ENCODE measurements at regions not wholly inside any gene's neighbourhood (a gene's known extent, or its start where the extent isn't known, plus 50 kb on each side); places are given as distances from the start of the nearest gene placed in this dataset.
"Not testable (repeated sequence)": the region's sequence is repeated elsewhere in the genome, so short reads cannot be mapped to it uniquely, and the experiment has no call there.

- intact Hi-C loops (cut with micrococcal nuclease), result loop anchor here (5.0 kb wide), 2 partner anchors 68 to 283 kb away; partner anchors contain the start of gene TRIB2
These were observed 282.1 kb upstream of the TRIB2 start for GRCh38 chr2:12434630-12435098.

- intact Hi-C loops (cut with micrococcal nuclease), result no loop called here
These were observed 281.1 kb upstream of the TRIB2 start for GRCh38 chr2:12435430-12436222.

- intact Hi-C loops (cut with micrococcal nuclease), result no loop called here
These were observed 280.3 kb upstream of the TRIB2 start for GRCh38 chr2:12436483-12436882.

- intact Hi-C loops (cut with micrococcal nuclease), result no loop called here
These were observed 279.7 kb upstream of the TRIB2 start for GRCh38 chr2:12436935-12437561.

- intact Hi-C loops (cut with micrococcal nuclease), result no loop called here
These were observed 276.0 kb upstream of the TRIB2 start for GRCh38 chr2:12440731-12441130.

- intact Hi-C loops (cut with micrococcal nuclease), result no loop called here
These were observed 274.8 kb upstream of the TRIB2 start for GRCh38 chr2:12441750-12442475.

GRCh38 chr2:12442476-12442847 is 274.3 kb upstream of the TRIB2 start:
- intact Hi-C loops (cut with micrococcal nuclease), result no loop called here

GRCh38 chr2:12448846-12449505 is 267.8 kb upstream of the TRIB2 start:
- intact Hi-C loops (cut with micrococcal nuclease), result no loop called here

- intact Hi-C loops (cut with micrococcal nuclease), result loop anchor here (1.0 to 5.0 kb wide), 3 partner anchors 21 to 50 kb away; no protein-coding TSS in a partner anchor
These were observed 265.0 kb upstream of the TRIB2 start for GRCh38 chr2:12451726-12452125.

GRCh38 chr2:12452185-12452584 is 264.6 kb upstream of the TRIB2 start:
- intact Hi-C loops (cut with micrococcal nuclease), result loop anchor here (2.0 to 5.0 kb wide), 2 partner anchors 21 to 35 kb away; no protein-coding TSS in a partner anchor

- intact Hi-C loops (cut with micrococcal nuclease), result loop anchor here (2.0 to 5.0 kb wide), 2 partner anchors 23 to 36 kb away; no protein-coding TSS in a partner anchor
These were observed 263.0 kb upstream of the TRIB2 start for GRCh38 chr2:12453731-12454130.

- intact Hi-C loops (cut with micrococcal nuclease), result loop anchor here (1.0 to 2.0 kb wide), 3 partner anchors 46 to 261 kb away; partner anchors contain the start of gene TRIB2
These were observed 261.1 kb upstream of the TRIB2 start for GRCh38 chr2:12455661-12456060.

GRCh38 chr2:12456293-12457106 is 260.2 kb upstream of the TRIB2 start:
- intact Hi-C loops (cut with micrococcal nuclease), result loop anchor here (1.0 to 2.0 kb wide), 3 partner anchors 45 to 260 kb away; partner anchors contain the start of gene TRIB2

- intact Hi-C loops (cut with micrococcal nuclease), result loop anchor here (2.0 kb wide), 1 partner anchor 259 kb away; the partner anchor contains the start of gene TRIB2
These were observed 258.9 kb upstream of the TRIB2 start for GRCh38 chr2:12457831-12458230.

- intact Hi-C loops (cut with micrococcal nuclease), result no loop called here
These were observed 253.5 kb upstream of the TRIB2 start for GRCh38 chr2:12463189-12463588.

GRCh38 chr2:12465631-12466135 is 251.1 kb upstream of the TRIB2 start:
- intact Hi-C loops (cut with micrococcal nuclease), result no loop called here

GRCh38 chr2:12467303-12467702 is 249.4 kb upstream of the TRIB2 start:
- intact Hi-C loops (cut with micrococcal nuclease), result no loop called here

GRCh38 chr2:12469141-12469561 is 247.6 kb upstream of the TRIB2 start:
- intact Hi-C loops (cut with micrococcal nuclease), result no loop called here

- intact Hi-C loops (cut with micrococcal nuclease), result not testable (repeated sequence)
These were observed 244.5 kb upstream of the TRIB2 start for GRCh38 chr2:12472265-12472664.

All from T-helper 2 cell treated with Interferon-gamma antibody and Interleukin-4, amounts not matched to agents 100 ng/mL and 5 ng/mL, for 36 hours (primary cell).